Endothelial cell of umbilical vein (primary cell): ENCODE measurements at regions not wholly inside any gene's neighbourhood (a gene's known extent, or its start where the extent isn't known, plus 50 kb on each side); places are given as distances from the start of the nearest gene placed in this dataset.

ENCODE experiments used
- BruUV-seq: library from RNA; stranded (reverse); fragments of 400-500 nt; replicated peaks from 2 replicates; lab custom pipeline; 2021; lab: Mats Ljungman, UMichigan
- CTCF ChIA-PET: fragments of 300-600, 350-600 bp; sonication (Branson Sonifier 250); formaldehyde crosslinking; loops from one replicate; lab custom pipeline; 2021; ENCODE audit warnings: antibody characterized with exemption, inconsistent platforms; lab: Charles Lee
- POLR2A ChIA-PET: fragments of 300-600, 350-600 bp; sonication (Branson Sonifier 250); formaldehyde crosslinking; loops from one replicate; lab custom pipeline; 2021; ENCODE audit warnings: antibody characterized with exemption, inconsistent platforms; lab: Charles Lee
- DNase-seq: peaks from one replicate; pipeline ENCODE4 v3.0.0-alpha.2; 2011; ENCODE audit warnings: low read depth, low spot score
- FAIRE-seq: peaks from 2 replicates; lab custom pipeline; 2011; peaks lifted over from hg19 to GRCh38; lab: Jason Lieb, UNC
- H2AFZ ChIP-seq: 2 replicates; pipeline ENCODE4 v1.6.0; 2012; ENCODE audit warnings: low read depth, low read length, control low read depth, inconsistent platforms
- H3K27ac ChIP-seq: 2 replicates; pipeline ENCODE4 v1.5.1; 2011; ENCODE audit warnings: low read depth, mild to moderate bottlenecking, control low read depth, low read length, moderate library complexity; ENCODE audit not compliant: insufficient read depth
- H3K27me3 ChIP-seq, 2 experiments: 2 replicates each; pipeline versions ENCODE4 v1.6.0 to v1.6.1; 2011; ENCODE audit warnings: low read length in 2 of 2, mixed read lengths in 1 of 2; ENCODE audit not compliant: control insufficient read depth in 2 of 2, insufficient read depth in 2 of 2
- H3K36me3 ChIP-seq, 2 experiments: 2 replicates in 1 of 2; 3 replicates in 1 of 2; pipeline ENCODE4 v1.5.1; 2011; ENCODE audit warnings: low read length in 2 of 2, mild to moderate bottlenecking in 1 of 2, moderate library complexity in 1 of 2; ENCODE audit not compliant: control insufficient read depth in 2 of 2, insufficient read depth in 2 of 2; ENCODE audit errors: extremely low read depth in 1 of 2
- H3K4me1 ChIP-seq: 3 replicates; pipeline ENCODE4 v1.5.1; 2011; ENCODE audit warnings: mild to moderate bottlenecking, low read length; ENCODE audit not compliant: control insufficient read depth, insufficient read depth; ENCODE audit errors: extremely low read depth
- H3K4me2 ChIP-seq: 2 replicates; pipeline ENCODE4 v1.6.1; 2011; ENCODE audit warnings: low read length, control low read depth, mixed read lengths; ENCODE audit not compliant: insufficient read depth
- H3K4me3 ChIP-seq, 3 experiments: fragments of 200-600 bp in 1 of 3; sonication (generic), shearing (Covaris generic) in 1 of 3; replicated peaks in 1 of 3; 2 replicates each; pipeline ENCODE4 v1.5.1; 2011 to 2016; ENCODE audit warnings: control low read depth in 3 of 3, low read length in 3 of 3, mild to moderate bottlenecking in 2 of 3, inconsistent platforms in 1 of 3, low read depth in 1 of 3, moderate library complexity in 1 of 3; ENCODE audit not compliant: insufficient read depth in 1 of 3
- H3K79me2 ChIP-seq: 2 replicates; pipeline ENCODE4 v1.6.0; 2012; ENCODE audit warnings: low read length, inconsistent platforms; ENCODE audit not compliant: control insufficient read depth, insufficient read depth
- H3K9ac ChIP-seq: replicated peaks from 2 replicates; pipeline ENCODE3; 2011; ENCODE audit warnings: low read length, control low read depth; ENCODE audit not compliant: insufficient read depth; ENCODE audit errors: extremely low read depth
- H3K9me1 ChIP-seq: replicated peaks from 3 replicates; pipeline ENCODE4 v1.6.0; 2011; ENCODE audit warnings: mild to moderate bottlenecking, low read length; ENCODE audit not compliant: control insufficient read depth, insufficient read depth; ENCODE audit errors: extremely low read depth
- H3K9me3 ChIP-seq: replicated peaks from 2 replicates; pipeline ENCODE4 v1.5.1; 2012; ENCODE audit warnings: low read length, inconsistent platforms; ENCODE audit not compliant: control insufficient read depth, insufficient read depth
- H4K20me1 ChIP-seq: replicated peaks from 2 replicates; pipeline ENCODE3; 2011; ENCODE audit warnings: mild to moderate bottlenecking, low read length; ENCODE audit not compliant: control insufficient read depth, insufficient read depth; ENCODE audit errors: extremely low read depth
- CTCF ChIP-seq, 2 donors: IDR thresholded peaks; 1 replicate in 1 of 2; 2 replicates in 1 of 2; pipeline ENCODE4 v1.5.1; 2011; ENCODE audit warnings: low read length in 2 of 2, mild to moderate bottlenecking in 2 of 2, moderate library complexity in 2 of 2, control low read depth in 1 of 2, inconsistent platforms in 1 of 2, low read depth in 1 of 2; ENCODE audit not compliant: insufficient read depth in 1 of 2; ENCODE audit errors: extremely low read depth in 1 of 2
- EZH2 ChIP-seq: IDR thresholded peaks from 2 replicates; pipeline ENCODE4 v1.6.1; 2012; ENCODE audit warnings: borderline replicate concordance, low read depth, mild to moderate bottlenecking, moderate library complexity, low read length, inconsistent platforms; ENCODE audit not compliant: severe bottlenecking
- FOS ChIP-seq: IDR thresholded peaks from 2 replicates; pipeline ENCODE4 v1.6.1; 2011; ENCODE audit warnings: mild to moderate bottlenecking, low read length, moderate library complexity, borderline replicate concordance; ENCODE audit not compliant: insufficient read depth
- GATA2 ChIP-seq: IDR thresholded peaks from 2 replicates; pipeline ENCODE4 v1.7.0; 2011; ENCODE audit warnings: low read depth, mild to moderate bottlenecking, moderate library complexity, mixed read lengths, low read length; ENCODE audit not compliant: insufficient read length, insufficient read depth
- JUN ChIP-seq: IDR thresholded peaks from 2 replicates; pipeline ENCODE4 v1.6.1; 2011; ENCODE audit warnings: borderline replicate concordance, low read depth; ENCODE audit not compliant: insufficient read length, insufficient read depth
- MAX ChIP-seq: IDR thresholded peaks from 2 replicates; pipeline ENCODE4 v1.6.1; 2011; ENCODE audit not compliant: insufficient read depth, insufficient read length
- MYC ChIP-seq: IDR thresholded peaks from one replicate; pipeline ENCODE4 v1.6.1; 2011; ENCODE audit warnings: mild to moderate bottlenecking, low read depth, low read length
- POLR2A ChIP-seq: IDR thresholded peaks from 2 replicates; pipeline ENCODE4 v1.6.1; 2012; ENCODE audit warnings: low read depth, mild to moderate bottlenecking, control low read depth, low read length
- POLR2AphosphoS5 ChIP-seq: IDR thresholded peaks from 2 replicates; pipeline ENCODE4 v1.6.1; 2012; ENCODE audit warnings: low read depth, mild to moderate bottlenecking, control low read depth, low read length, moderate library complexity; ENCODE audit not compliant: insufficient read depth
- dilution Hi-C: fragments of 300-500 bp; cut with MboI; formaldehyde crosslinking; loops from one replicate; pipeline ENCODE4 v1.15.0; 2019; ENCODE audit warnings: low sequenced_read_pairs; ENCODE audit not compliant: extremely low pct_ligation_motif_present
- intact Hi-C: fragments of 100-400 bp; cut with micrococcal nuclease; formaldehyde crosslinking; loops from one replicate; pipeline ENCODE4 v1.10.0; 2022

- dilution Hi-C loops (no loop called here), intact Hi-C loops (no loop called here)
- Histone ChIP-seq H3K4me3 (no peak overlapping the region), H3K36me3 (no peaks in the 10 kb centered on the region), H3K4me1 (no peaks in the 10 kb centered on the region), H3K9me3 (no peaks in the 10 kb centered on the region), H4K20me1 (no peaks in the 10 kb centered on the region), H3K9me1 (no peaks in the 10 kb centered on the region), H3K27me3 (no peaks in the 10 kb centered on the region), H3K4me2 (no peak overlapping the region), H3K79me2 (no peaks in the 10 kb centered on the region), H3K9ac (no peak overlapping the region), H3K27ac (no peak overlapping the region), H2AFZ (no peak overlapping the region)
- CTCF ChIA-PET, result interaction anchor here (1.2 kb wide), 1 partner anchor 99 kb away, joined by 5 read pairs; no protein-coding TSS in a partner anchor
- DNase-seq (no peak), FAIRE-seq (no peak)
- POLR2A ChIA-PET, result no interaction called here
- no TSS peak for BruUV-seq
- TF ChIP-seq POLR2AphosphoS5 (no peak), POLR2A (no peak), CTCF (IDR thresholded peaks at IDR 0.05; ENCODE audit: extremely low read depth in 1 of 2, insufficient read depth in 1 of 2, low read depth in 1 of 2, low read length in 2 of 2) (no peak), MAX (no peak), GATA2 (no peak), JUN (no peak), FOS (no peak), MYC (no peak), EZH2 (no peak)
Observed at GRCh38 chr2:37512971-37513370, 158.5 kb downstream of the CDC42EP3 start.
